OCI-LY7 (cell line): ENCODE measurements at regions not wholly inside any gene's neighbourhood (a gene's known extent, or its start where the extent isn't known, plus 50 kb on each side); places are given as distances from the start of the nearest gene placed in this dataset.

ENCODE experiments used
- BruUV-seq: library from RNA; stranded (reverse); fragments of 400-500 nt; replicated peaks from 2 replicates; lab custom pipeline; 2021; lab: Mats Ljungman, UMichigan
- CTCF ChIA-PET: fragments of 300-600 bp; sonication (Branson Sonifier 250); formaldehyde crosslinking; loops from one replicate; lab custom pipeline; 2022; ENCODE audit warnings: antibody characterized with exemption; ENCODE audit not compliant: unreplicated experiment; lab: Charles Lee
- POLR2A ChIA-PET: fragments of 300-600 bp; sonication (Branson Sonifier 250); formaldehyde crosslinking; loops from one replicate; lab custom pipeline; 2022; ENCODE audit warnings: antibody characterized with exemption; lab: Charles Lee
- DNase-seq: peaks from one replicate; pipeline ENCODE4 v3.0.0-alpha.2; 2015; ENCODE audit warnings: low spot score
- H2AFZ ChIP-seq: fragments of 200-600 bp; sonication (generic), shearing (Covaris generic); 2 replicates; pipeline ENCODE4 v1.6.1; 2014; ENCODE audit warnings: mild to moderate bottlenecking, antibody characterized with exemption, low read length, moderate library complexity
- H3K27ac ChIP-seq: fragments of 200-600 bp; sonication (generic); 2 replicates; pipeline ENCODE4 v1.5.1; 2014; ENCODE audit warnings: mixed run types, low read depth, mild to moderate bottlenecking, moderate library complexity, low read length, inconsistent platforms; ENCODE audit not compliant: poor library complexity, severe bottlenecking
- H3K36me3 ChIP-seq: fragments of 200-600 bp; sonication (generic); 2 replicates; pipeline ENCODE4 v1.6.1; 2014; ENCODE audit warnings: mild to moderate bottlenecking, antibody characterized with exemption, low read length, moderate library complexity, mixed read lengths; ENCODE audit not compliant: insufficient read depth
- H3K4me1 ChIP-seq: fragments of 200-600 bp; sonication (generic); 2 replicates; pipeline ENCODE4 v1.5.1; 2014; ENCODE audit warnings: mild to moderate bottlenecking, low read length; ENCODE audit not compliant: insufficient read depth, poor library complexity, severe bottlenecking
- H3K4me2 ChIP-seq: fragments of 200-600 bp; sonication (generic); 2 replicates; pipeline ENCODE4 v1.6.1; 2014; ENCODE audit warnings: mild to moderate bottlenecking, low read length
- H3K4me3 ChIP-seq: fragments of 200-600 bp; sonication (generic); 2 replicates; pipeline ENCODE4 v1.5.1; 2014; ENCODE audit warnings: mild to moderate bottlenecking, low read depth, low read length; ENCODE audit not compliant: poor library complexity, severe bottlenecking
- H3K79me2 ChIP-seq: fragments of 200-600 bp; sonication (generic); 2 replicates; pipeline ENCODE4 v1.6.1; 2016; ENCODE audit warnings: low read depth, mild to moderate bottlenecking, low read length, moderate library complexity, mixed read lengths; ENCODE audit not compliant: insufficient read depth
- H3K9me2 ChIP-seq: fragments of 200-600 bp; sonication (generic); 2 replicates; pipeline ENCODE4 v1.6.1; 2016; ENCODE audit warnings: mild to moderate bottlenecking, low read length, mixed read lengths; ENCODE audit not compliant: insufficient read depth
- H3K9me3 ChIP-seq: fragments of 200-600 bp; sonication (generic); 2 replicates; pipeline ENCODE4 v1.6.1; 2014; ENCODE audit warnings: mild to moderate bottlenecking, mixed run types, low read length, mixed read lengths
- H4K20me1 ChIP-seq: fragments of 200-600 bp; sonication (generic); 2 replicates; pipeline ENCODE4 v1.6.1; 2014; ENCODE audit warnings: mild to moderate bottlenecking, antibody characterized with exemption, low read length, moderate library complexity, mixed read lengths; ENCODE audit not compliant: insufficient read depth
- EZH2phosphoT487 ChIP-seq: fragments of 200-600 bp; sonication (generic); IDR thresholded peaks from 2 replicates; pipeline ENCODE4 v1.6.1; 2018; ENCODE audit warnings: low read depth, borderline replicate concordance, mild to moderate bottlenecking, mixed run types, antibody characterized with exemption, low read length, moderate library complexity, mixed read lengths
- intact Hi-C: fragments of 100-400 bp; cut with micrococcal nuclease; formaldehyde crosslinking; loops from one replicate; pipeline ENCODE4 v1.10.0; 2022; ENCODE audit not compliant: unreplicated experiment
- TF ChIP-seq, protein P1 (sequence below): fragments of 200-600 bp; sonication (generic); conservative IDR thresholded peaks from 2 replicates; pipeline ENCODE4 v1.5.1; 2014; ENCODE audit warnings: mild to moderate bottlenecking, antibody characterized with exemption, low read length, moderate library complexity, mixed read lengths

DNA sequence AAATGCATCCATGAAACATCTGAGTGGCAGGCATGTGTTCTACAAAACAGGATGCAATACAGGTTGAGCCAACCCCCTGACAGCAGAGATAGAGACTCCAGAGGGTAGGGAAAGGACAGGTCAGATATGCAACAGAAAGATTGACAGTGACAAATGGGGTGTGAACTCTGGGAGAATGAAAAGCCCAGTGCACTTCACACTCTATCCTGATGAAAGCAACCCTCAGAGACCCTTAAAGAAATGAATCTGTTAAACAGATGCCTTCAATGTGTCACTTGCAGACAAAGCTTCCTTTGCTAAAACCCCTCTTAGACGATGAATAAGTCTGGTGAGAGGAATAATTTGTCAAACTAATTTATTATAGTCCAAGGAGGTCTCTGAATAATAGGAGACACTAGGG lies 89.9 kb downstream of the RFPL4B start:
- POLR2A ChIA-PET: no interaction called here
- DNase-seq: no peak

GRCh38 chr6:112439010-112439409 lies 91.9 kb downstream of the RFPL4B start:
- CTCF ChIA-PET: no interaction called here
- TF ChIP-seq EZH2phosphoT487: no peak
- TF ChIP-seq, protein P1, sequence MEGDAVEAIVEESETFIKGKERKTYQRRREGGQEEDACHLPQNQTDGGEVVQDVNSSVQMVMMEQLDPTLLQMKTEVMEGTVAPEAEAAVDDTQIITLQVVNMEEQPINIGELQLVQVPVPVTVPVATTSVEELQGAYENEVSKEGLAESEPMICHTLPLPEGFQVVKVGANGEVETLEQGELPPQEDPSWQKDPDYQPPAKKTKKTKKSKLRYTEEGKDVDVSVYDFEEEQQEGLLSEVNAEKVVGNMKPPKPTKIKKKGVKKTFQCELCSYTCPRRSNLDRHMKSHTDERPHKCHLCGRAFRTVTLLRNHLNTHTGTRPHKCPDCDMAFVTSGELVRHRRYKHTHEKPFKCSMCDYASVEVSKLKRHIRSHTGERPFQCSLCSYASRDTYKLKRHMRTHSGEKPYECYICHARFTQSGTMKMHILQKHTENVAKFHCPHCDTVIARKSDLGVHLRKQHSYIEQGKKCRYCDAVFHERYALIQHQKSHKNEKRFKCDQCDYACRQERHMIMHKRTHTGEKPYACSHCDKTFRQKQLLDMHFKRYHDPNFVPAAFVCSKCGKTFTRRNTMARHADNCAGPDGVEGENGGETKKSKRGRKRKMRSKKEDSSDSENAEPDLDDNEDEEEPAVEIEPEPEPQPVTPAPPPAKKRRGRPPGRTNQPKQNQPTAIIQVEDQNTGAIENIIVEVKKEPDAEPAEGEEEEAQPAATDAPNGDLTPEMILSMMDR: no peak
- intact Hi-C loops: no loop called here
- Histone ChIP-seq H3K79me2 (no peaks in the 10 kb centered on the region), H3K4me3 (no peak overlapping the region), H3K36me3 (no peaks in the 10 kb centered on the region), H3K27ac (no peak overlapping the region), H3K4me1 (no peaks in the 10 kb centered on the region), H3K4me2 (no peak overlapping the region), H3K9me3 (no peaks in the 10 kb centered on the region), H2AFZ (no peak overlapping the region), H4K20me1 (no peaks in the 10 kb centered on the region), H3K9me2 (no peaks in the 10 kb centered on the region)
- DNase-seq: no peak
- POLR2A ChIA-PET: interaction anchor here (0.6 kb wide), 1 partner anchor 42 kb away, joined by 3 read pairs; no protein-coding TSS in a partner anchor
- no TSS peak for BruUV-seq

More for the DNA sequence above, 89.9 kb downstream of the RFPL4B start:
- BruUV-seq: no TSS peak
- H4K20me1 ChIP-seq: no peaks in the 10 kb centered on the region
- H3K4me3 ChIP-seq: no peak overlapping the region
- H3K9me3 ChIP-seq: no peaks in the 10 kb centered on the region
- TF ChIP-seq, protein P1: no peak
- TF ChIP-seq EZH2phosphoT487: no peak
- H3K4me1 ChIP-seq: no peaks in the 10 kb centered on the region
- H3K79me2 ChIP-seq: no peaks in the 10 kb centered on the region
- H2AFZ ChIP-seq: no peak overlapping the region
- H3K36me3 ChIP-seq: no peaks in the 10 kb centered on the region
- intact Hi-C loops: no loop called here
- no peak overlapping the region for H3K27ac ChIP-seq
- CTCF ChIA-PET: no interaction called here
- H3K9me2 ChIP-seq: no peaks in the 10 kb centered on the region
- no peak overlapping the region for H3K4me2 ChIP-seq

DNA sequence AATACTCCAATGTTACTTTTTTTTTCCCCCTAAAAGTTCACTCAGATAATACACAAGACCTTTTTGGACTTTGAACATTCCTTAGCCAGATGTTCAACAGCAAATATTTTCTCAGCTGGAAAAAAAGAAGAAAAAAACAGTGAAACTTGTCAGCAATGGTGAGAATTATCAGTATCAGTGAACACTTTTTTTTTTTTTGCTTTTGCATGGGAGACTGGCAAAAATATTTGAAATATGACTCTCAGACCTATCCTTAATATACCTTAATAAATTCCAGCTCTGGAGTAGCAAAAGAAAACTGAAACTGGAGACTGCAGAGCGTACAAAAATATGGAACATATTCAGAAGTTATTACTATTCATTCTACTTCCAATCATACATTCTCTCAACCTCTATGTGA lies 92.3 kb downstream of the RFPL4B start:
- CTCF ChIA-PET: no interaction called here
- POLR2A ChIA-PET: interaction anchor here (0.6 kb wide), 1 partner anchor 41 kb away, joined by 3 read pairs; no protein-coding TSS in a partner anchor
- Histone ChIP-seq H3K9me3 (no peaks in the 10 kb centered on the region), H3K27ac (no peak overlapping the region), H3K4me2 (no peak overlapping the region), H4K20me1 (no peaks in the 10 kb centered on the region), H3K4me3 (no peak overlapping the region), H2AFZ (no peak overlapping the region), H3K36me3 (no peaks in the 10 kb centered on the region), H3K4me1 (no peaks in the 10 kb centered on the region), H3K79me2 (no peaks in the 10 kb centered on the region), H3K9me2 (no peaks in the 10 kb centered on the region)
- DNase-seq: no peak
- BruUV-seq: no TSS peak
- TF ChIP-seq EZH2phosphoT487: no peak
- TF ChIP-seq, protein P1: no peak
- intact Hi-C loops: no loop called here
